MCF 10A (cell line): ENCODE measurements at regions not wholly inside any gene's neighbourhood (a gene's known extent, or its start where the extent isn't known, plus 50 kb on each side); places are given as distances from the start of the nearest gene placed in this dataset.

ENCODE experiments used
- BruUV-seq: library from RNA; stranded (reverse); fragments of 400-500 nt; replicated peaks from 2 replicates; lab custom pipeline; 2021; lab: Mats Ljungman, UMichigan
- CTCF ChIA-PET: fragments of 300-600 bp; sonication (Branson Sonifier 250); formaldehyde crosslinking; extraction: SDS; loops from one replicate; lab custom pipeline; 2021; ENCODE audit warnings: antibody characterized with exemption, inconsistent platforms; lab: Yijun Ruan, JAX
- POLR2A ChIA-PET: fragments of 300-600, 350-650 bp; sonication (Branson Sonifier 250); formaldehyde crosslinking; extraction: SDS; loops from one replicate; lab custom pipeline; 2020; ENCODE audit warnings: antibody characterized with exemption, inconsistent platforms; lab: Yijun Ruan, JAX
- DNase-seq: peaks from one replicate; pipeline ENCODE4 v3.0.0-alpha.2; 2018; ENCODE audit not compliant: unreplicated experiment
- H3K27ac Mint-ChIP-seq: one replicate; pipeline ENCODE4 v1.8.0; 2022; ENCODE audit warnings: mild to moderate bottlenecking, low read depth, mixed read lengths; ENCODE audit not compliant: unreplicated experiment
- H3K27me3 Mint-ChIP-seq: one replicate; pipeline ENCODE4 v1.8.0; 2022; ENCODE audit warnings: mixed read lengths; ENCODE audit not compliant: insufficient read depth, unreplicated experiment
- H3K36me3 Mint-ChIP-seq: one replicate; pipeline ENCODE4 v1.8.0; 2022; ENCODE audit warnings: mild to moderate bottlenecking, moderate library complexity, mixed read lengths; ENCODE audit not compliant: insufficient read depth, unreplicated experiment
- H3K4me1 Mint-ChIP-seq: one replicate; pipeline ENCODE4 v1.8.0; 2022; ENCODE audit warnings: mixed read lengths; ENCODE audit not compliant: insufficient read depth, unreplicated experiment
- H3K4me3 Mint-ChIP-seq: one replicate; pipeline ENCODE4 v1.8.0; 2022; ENCODE audit warnings: mild to moderate bottlenecking, moderate library complexity, mixed read lengths; ENCODE audit not compliant: unreplicated experiment
- H3K9me3 Mint-ChIP-seq: one replicate; pipeline ENCODE4 v1.8.0; 2022; ENCODE audit warnings: mixed read lengths; ENCODE audit not compliant: unreplicated experiment
- CTCF ChIP-seq: fragments of 200-600 bp; IDR thresholded peaks from one replicate; pipeline ENCODE4 v1.8.0; 2022; ENCODE audit warnings: antibody characterized with exemption, mild to moderate bottlenecking; ENCODE audit not compliant: unreplicated experiment
- intact Hi-C: fragments of 100-400 bp; cut with micrococcal nuclease; formaldehyde crosslinking; loops from 2 replicates; pipeline ENCODE4 v1.14.1; 2022

DNA sequence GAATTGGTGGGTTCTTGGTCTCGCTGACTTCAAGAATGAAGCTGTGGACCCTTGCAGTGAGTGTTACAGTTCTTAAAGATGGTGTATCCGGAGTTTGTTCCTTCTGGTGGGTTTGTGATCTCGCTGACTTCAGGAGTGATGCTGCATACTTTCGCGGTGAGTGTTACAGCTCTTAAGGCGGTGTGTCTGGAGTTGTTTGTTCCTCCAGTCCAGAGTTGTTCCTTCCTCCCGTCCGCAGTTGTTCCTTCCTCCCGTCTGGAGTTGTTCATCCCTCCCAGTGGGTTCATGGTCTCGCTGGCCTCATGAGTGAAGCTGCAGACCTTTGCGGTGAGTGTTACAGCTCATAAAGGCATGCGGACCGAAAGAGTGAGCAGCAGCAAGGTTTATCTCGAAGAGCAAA lies 159.6 kb upstream of the ADAMTSL1 start:
- no peaks in the 10 kb centered on the region for H3K27me3 Mint-ChIP-seq
- H3K27ac Mint-ChIP-seq, result no peak overlapping the region
- no peaks in the 10 kb centered on the region for H3K4me1 Mint-ChIP-seq
- peaks cover 14% of the 10 kb centered on the region for H3K9me3 Mint-ChIP-seq
- peaks cover 6% of the 10 kb centered on the region for H3K36me3 Mint-ChIP-seq
- BruUV-seq, result no TSS peak
- ChIA-PET CTCF (interaction anchor here (0.9 to 1.2 kb wide), 2 partner anchors 59 to 128 kb away, joined by 3 read pairs; no protein-coding TSS in a partner anchor), POLR2A (no interaction called here)
- H3K4me3 Mint-ChIP-seq, result no peak overlapping the region
- intact Hi-C loops, result no loop called here
- TF ChIP-seq CTCF, result no peak
- no peak for DNase-seq

GRCh38 chr9:18317896-18318295 lies 156.1 kb upstream of the ADAMTSL1 start:
- Mint-ChIP-seq H3K27ac (no peak overlapping the region), H3K4me1 (no peaks in the 10 kb centered on the region), H3K36me3 (peaks cover 6% of the 10 kb centered on the region), H3K27me3 (no peaks in the 10 kb centered on the region), H3K4me3 (no peak overlapping the region), H3K9me3 (peaks cover 14% of the 10 kb centered on the region)
- intact Hi-C loops, result no loop called here
- ChIA-PET POLR2A (no interaction called here), CTCF (no interaction called here)
- TF ChIP-seq CTCF, result no peak
- no peak for DNase-seq
- BruUV-seq, result no TSS peak

DNA sequence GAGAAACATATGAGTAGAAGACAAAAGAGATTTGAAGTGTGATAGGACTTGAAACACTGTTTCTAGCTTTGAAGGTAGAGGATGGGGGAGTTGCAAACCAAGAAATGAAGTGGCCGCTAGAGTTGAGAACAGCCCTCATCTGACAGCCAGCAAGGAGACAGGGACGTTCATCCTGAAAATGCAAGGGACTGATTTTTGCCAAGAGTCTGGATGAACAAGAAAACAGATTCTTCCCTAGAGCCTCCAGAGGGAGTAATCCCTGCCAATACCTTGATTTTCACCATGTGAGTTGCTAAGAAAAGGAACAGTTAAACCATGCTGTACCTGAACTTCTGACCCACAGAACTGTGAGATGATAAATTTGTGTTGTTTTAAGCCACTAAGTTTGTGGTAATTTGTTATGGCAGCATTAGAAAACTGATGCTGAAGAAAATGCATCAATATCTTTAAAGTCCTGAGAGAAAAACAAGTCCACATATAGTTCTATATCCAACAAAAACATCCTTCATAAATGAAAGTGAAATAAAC lies 154.0 kb upstream of the ADAMTSL1 start:
- POLR2A ChIA-PET, result interaction anchor here (0.6 kb wide), 1 partner anchor 16 kb away, joined by 5 read pairs; no protein-coding TSS in a partner anchor
- Mint-ChIP-seq H3K4me1 (no peaks in the 10 kb centered on the region), H3K36me3 (peaks cover 6% of the 10 kb centered on the region)

More for the DNA sequence above, 154.0 kb upstream of the ADAMTSL1 start:
- BruUV-seq, result no TSS peak
- Mint-ChIP-seq H3K4me3 (no peak overlapping the region), H3K9me3 (peaks cover 14% of the 10 kb centered on the region), H3K27me3 (no peaks in the 10 kb centered on the region), H3K27ac (no peak overlapping the region)
- no peak for TF ChIP-seq CTCF
- CTCF ChIA-PET, result interaction anchor here (1.5 kb wide), 1 partner anchor 12 kb away, joined by 3 read pairs; no protein-coding TSS in a partner anchor
- intact Hi-C loops, result no loop called here
- DNase-seq, result no peak
